ENCODE measurements at regions not wholly inside any gene's neighbourhood (a gene's known extent, or its start where the extent isn't known, plus 50 kb on each side); places are given as distances from the start of the nearest gene placed in this dataset.

DNA sequence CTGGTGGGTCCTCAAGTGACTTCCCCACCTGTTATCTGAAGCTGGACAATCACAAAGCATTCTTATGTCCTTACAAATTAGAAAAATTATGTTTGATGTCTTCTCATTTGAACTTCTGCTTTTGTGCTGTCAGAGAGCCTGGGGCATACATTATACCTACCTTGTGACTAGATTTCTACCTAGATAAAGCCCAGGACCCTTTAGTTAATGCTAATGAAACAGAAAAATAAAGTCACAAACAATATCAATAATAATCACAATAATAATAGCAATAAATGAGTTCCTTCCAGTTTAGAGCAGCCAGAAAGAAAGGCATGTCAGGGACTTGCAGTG, 456.4 kb downstream of the SETBP1 start:
- H3K4me3 Mint-ChIP-seq: no peak overlapping the region
- ChIA-PET POLR2A (no interaction called here), CTCF (no interaction called here)
- H3K36me3 Mint-ChIP-seq (ENCODE audit: low read depth): no peaks in the 10 kb centered on the region
- peaks cover 3% of the 10 kb centered on the region for H3K9me3 Mint-ChIP-seq
- H3K36me3 ChIP-seq (ENCODE audit: insufficient read depth, low read length): no peaks in the 10 kb centered on the region
- H3K27me3 Mint-ChIP-seq: no peaks in the 10 kb centered on the region
- H3K27ac Mint-ChIP-seq: no peak overlapping the region
- ATAC-seq (ENCODE audit: poor library complexity) (no peak), DNase-seq (no peak)
- H3K9me3 ChIP-seq (ENCODE audit: control insufficient read depth in 1 of 2, insufficient read depth in 1 of 2, low read length in 2 of 2): no peaks in the 10 kb centered on the region
- H3K4me1 ChIP-seq (ENCODE audit: insufficient read depth, low read length): no peaks in the 10 kb centered on the region
- H3K4me3 ChIP-seq (ENCODE audit: low read length): no peak overlapping the region
- no peak overlapping the region for H3K27ac ChIP-seq (ENCODE audit: low read depth in 1 of 2, low read length in 2 of 2)
- intact Hi-C loops (cut with DNase I, micrococcal nuclease): no loop called here
- peaks cover 0 to 2% of the 10 kb centered on the region in 2 experiments for H3K27me3 ChIP-seq (ENCODE audit: control insufficient read depth in 1 of 2, insufficient read depth in 2 of 2, low read length in 2 of 2)
- H3K4me1 Mint-ChIP-seq (ENCODE audit: low read depth): no peaks in the 10 kb centered on the region
- TF ChIP-seq, protein P1, sequence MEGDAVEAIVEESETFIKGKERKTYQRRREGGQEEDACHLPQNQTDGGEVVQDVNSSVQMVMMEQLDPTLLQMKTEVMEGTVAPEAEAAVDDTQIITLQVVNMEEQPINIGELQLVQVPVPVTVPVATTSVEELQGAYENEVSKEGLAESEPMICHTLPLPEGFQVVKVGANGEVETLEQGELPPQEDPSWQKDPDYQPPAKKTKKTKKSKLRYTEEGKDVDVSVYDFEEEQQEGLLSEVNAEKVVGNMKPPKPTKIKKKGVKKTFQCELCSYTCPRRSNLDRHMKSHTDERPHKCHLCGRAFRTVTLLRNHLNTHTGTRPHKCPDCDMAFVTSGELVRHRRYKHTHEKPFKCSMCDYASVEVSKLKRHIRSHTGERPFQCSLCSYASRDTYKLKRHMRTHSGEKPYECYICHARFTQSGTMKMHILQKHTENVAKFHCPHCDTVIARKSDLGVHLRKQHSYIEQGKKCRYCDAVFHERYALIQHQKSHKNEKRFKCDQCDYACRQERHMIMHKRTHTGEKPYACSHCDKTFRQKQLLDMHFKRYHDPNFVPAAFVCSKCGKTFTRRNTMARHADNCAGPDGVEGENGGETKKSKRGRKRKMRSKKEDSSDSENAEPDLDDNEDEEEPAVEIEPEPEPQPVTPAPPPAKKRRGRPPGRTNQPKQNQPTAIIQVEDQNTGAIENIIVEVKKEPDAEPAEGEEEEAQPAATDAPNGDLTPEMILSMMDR (IDR thresholded peaks at IDR 0.05): no peak

DNA sequence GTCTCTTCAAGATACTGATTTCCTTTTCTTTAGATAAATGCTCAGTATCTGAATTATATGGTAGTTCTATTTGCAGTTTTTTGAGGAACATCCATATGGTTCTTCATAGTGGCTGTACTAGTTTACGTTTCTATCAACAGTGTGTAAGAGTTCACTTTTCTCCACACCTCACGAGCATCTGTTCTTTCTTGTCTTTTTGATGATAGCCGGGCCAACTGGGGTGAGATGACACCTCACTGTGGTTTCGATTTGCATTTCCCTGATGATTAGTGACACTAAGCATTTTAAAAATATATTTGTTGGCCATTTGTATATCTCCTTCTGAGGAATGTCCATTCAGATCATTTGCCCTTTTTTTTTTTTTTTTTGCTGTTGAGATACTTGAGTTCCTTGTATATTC, 458.8 kb downstream of the SETBP1 start:
- ATAC-seq (ENCODE audit: poor library complexity): no peak
- ChIA-PET POLR2A (no interaction called here), CTCF (no interaction called here)
- peak in 1 of 14 experiments; percentile 13 for DNase-seq
- H3K4me3 ChIP-seq (ENCODE audit: low read length): no peak overlapping the region
- no peak overlapping the region for H3K27ac Mint-ChIP-seq
- H3K27ac ChIP-seq (ENCODE audit: low read depth in 1 of 2, low read length in 2 of 2): no peak overlapping the region
- TF ChIP-seq, protein P1 (IDR thresholded peaks at IDR 0.05): no peak
- no peaks in the 10 kb centered on the region for H3K36me3 Mint-ChIP-seq (ENCODE audit: low read depth)
- intact Hi-C loops (cut with DNase I, micrococcal nuclease): no loop called here
- H3K4me1 ChIP-seq (ENCODE audit: insufficient read depth, low read length): no peaks in the 10 kb centered on the region
- no peaks in the 10 kb centered on the region for H3K4me1 Mint-ChIP-seq (ENCODE audit: low read depth)
- H3K36me3 ChIP-seq (ENCODE audit: insufficient read depth, low read length): no peaks in the 10 kb centered on the region
- no peak overlapping the region for H3K4me3 Mint-ChIP-seq
- H3K9me3 ChIP-seq (ENCODE audit: control insufficient read depth in 1 of 2, insufficient read depth in 1 of 2, low read length in 2 of 2): no peaks in the 10 kb centered on the region
- H3K27me3 ChIP-seq (ENCODE audit: control insufficient read depth in 1 of 2, insufficient read depth in 2 of 2, low read length in 2 of 2): peaks cover 0 to 3% of the 10 kb centered on the region in 2 experiments
- H3K9me3 Mint-ChIP-seq: peaks cover 4% of the 10 kb centered on the region
- H3K27me3 Mint-ChIP-seq: no peaks in the 10 kb centered on the region

DNA sequence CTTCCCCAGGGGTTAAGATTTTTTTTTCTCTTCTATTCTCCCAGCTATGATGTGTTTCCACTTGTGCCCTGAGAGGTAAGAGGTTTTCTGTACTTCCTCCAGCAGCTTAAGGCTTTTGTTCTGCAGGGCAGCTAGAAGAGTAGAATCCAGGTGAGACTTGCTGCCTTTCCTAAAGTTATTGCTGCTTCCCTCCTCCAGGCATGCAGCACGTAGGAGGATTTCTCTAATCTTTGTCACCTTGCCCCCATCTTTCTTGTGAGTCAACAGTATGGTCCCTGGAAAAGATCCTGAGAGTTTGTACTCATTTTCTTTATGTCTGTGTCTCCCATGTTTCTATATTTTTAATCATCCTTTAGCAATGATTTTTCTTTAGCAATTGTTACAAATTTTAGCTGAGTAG, 462.2 kb downstream of the SETBP1 start:
- Mint-ChIP-seq H3K4me1 (ENCODE audit: low read depth) (no peaks in the 10 kb centered on the region), H3K9me3 (peaks cover 6% of the 10 kb centered on the region), H3K27ac (no peak overlapping the region), H3K27me3 (no peaks in the 10 kb centered on the region), H3K4me3 (no peak overlapping the region), H3K36me3 (ENCODE audit: low read depth) (no peaks in the 10 kb centered on the region)
- Histone ChIP-seq H3K4me3 (ENCODE audit: low read length) (no peak overlapping the region), H3K36me3 (ENCODE audit: insufficient read depth, low read length) (no peaks in the 10 kb centered on the region), H3K27ac (ENCODE audit: low read depth in 1 of 2, low read length in 2 of 2) (no peak overlapping the region), H3K4me1 (ENCODE audit: insufficient read depth, low read length) (no peaks in the 10 kb centered on the region), H3K27me3 (ENCODE audit: control insufficient read depth in 1 of 2, insufficient read depth in 2 of 2, low read length in 2 of 2) (peaks cover 0 to 3% of the 10 kb centered on the region in 2 experiments), H3K9me3 (ENCODE audit: control insufficient read depth in 1 of 2, insufficient read depth in 1 of 2, low read length in 2 of 2) (no peaks in the 10 kb centered on the region)
- CTCF ChIA-PET: no interaction called here
- POLR2A ChIA-PET: no interaction called here
- TF ChIP-seq, protein P1 (IDR thresholded peaks at IDR 0.05): no peak
- ATAC-seq (ENCODE audit: poor library complexity) (no peak), DNase-seq (no peak)
- intact Hi-C loops (cut with DNase I, micrococcal nuclease): no loop called here
